GM12864 (cell line): ENCODE measurements at regions not wholly inside any gene's neighbourhood (a gene's known extent, or its start where the extent isn't known, plus 50 kb on each side); places are given as distances from the start of the nearest gene placed in this dataset.

Experiments used
- DNase-seq: peaks from one replicate; pipeline ENCODE4 v3.0.0-alpha.2; 2011; ENCODE audit warnings: low read depth
- H3K4me3 ChIP-seq: 2 replicates; pipeline ENCODE4 v1.5.1; 2011; ENCODE audit warnings: mild to moderate bottlenecking, low read depth, low read length, control low read depth
- TF ChIP-seq, protein P1 (sequence below): IDR thresholded peaks from 2 replicates; pipeline ENCODE4 v1.5.1; 2011; ENCODE audit warnings: low read depth, mild to moderate bottlenecking, moderate library complexity, low read length, control low read depth, inconsistent platforms; ENCODE audit errors: missing control alignments

- DNase-seq: no peak
- TF ChIP-seq, protein P1, sequence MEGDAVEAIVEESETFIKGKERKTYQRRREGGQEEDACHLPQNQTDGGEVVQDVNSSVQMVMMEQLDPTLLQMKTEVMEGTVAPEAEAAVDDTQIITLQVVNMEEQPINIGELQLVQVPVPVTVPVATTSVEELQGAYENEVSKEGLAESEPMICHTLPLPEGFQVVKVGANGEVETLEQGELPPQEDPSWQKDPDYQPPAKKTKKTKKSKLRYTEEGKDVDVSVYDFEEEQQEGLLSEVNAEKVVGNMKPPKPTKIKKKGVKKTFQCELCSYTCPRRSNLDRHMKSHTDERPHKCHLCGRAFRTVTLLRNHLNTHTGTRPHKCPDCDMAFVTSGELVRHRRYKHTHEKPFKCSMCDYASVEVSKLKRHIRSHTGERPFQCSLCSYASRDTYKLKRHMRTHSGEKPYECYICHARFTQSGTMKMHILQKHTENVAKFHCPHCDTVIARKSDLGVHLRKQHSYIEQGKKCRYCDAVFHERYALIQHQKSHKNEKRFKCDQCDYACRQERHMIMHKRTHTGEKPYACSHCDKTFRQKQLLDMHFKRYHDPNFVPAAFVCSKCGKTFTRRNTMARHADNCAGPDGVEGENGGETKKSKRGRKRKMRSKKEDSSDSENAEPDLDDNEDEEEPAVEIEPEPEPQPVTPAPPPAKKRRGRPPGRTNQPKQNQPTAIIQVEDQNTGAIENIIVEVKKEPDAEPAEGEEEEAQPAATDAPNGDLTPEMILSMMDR: no peak
- H3K4me3 ChIP-seq: no peak overlapping the region
These were observed 276.5 kb upstream of the FOXQ1 start for GRCh38 chr6:1035401-1035800.

DNA sequence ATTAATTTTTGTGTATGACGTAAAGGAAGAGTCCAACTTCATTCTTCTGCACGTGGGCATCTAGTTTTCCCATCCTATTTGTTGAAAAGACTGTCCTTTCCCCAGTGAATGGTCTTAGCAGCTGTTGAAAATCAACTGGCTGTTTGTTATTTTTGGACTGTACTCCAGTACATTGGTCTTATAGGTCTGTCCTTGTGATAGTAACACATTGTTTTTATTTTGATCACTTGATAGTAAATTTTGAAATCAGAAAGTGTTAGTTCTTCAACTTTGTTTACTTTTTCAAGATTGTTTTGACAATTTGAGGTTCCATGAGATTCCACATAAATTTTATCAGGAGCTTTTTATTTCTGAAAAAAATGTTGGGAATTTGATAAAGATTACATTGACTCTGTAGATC, 280.2 kb upstream of the FOXQ1 start:
- TF ChIP-seq, protein P1: no peak
- no peak overlapping the region for H3K4me3 ChIP-seq
- no peak for DNase-seq

GRCh38 chr6:1029141-1029540, 282.8 kb upstream of the FOXQ1 start:
- no peak for DNase-seq
- TF ChIP-seq, protein P1: no peak
- H3K4me3 ChIP-seq: no peak overlapping the region

DNA sequence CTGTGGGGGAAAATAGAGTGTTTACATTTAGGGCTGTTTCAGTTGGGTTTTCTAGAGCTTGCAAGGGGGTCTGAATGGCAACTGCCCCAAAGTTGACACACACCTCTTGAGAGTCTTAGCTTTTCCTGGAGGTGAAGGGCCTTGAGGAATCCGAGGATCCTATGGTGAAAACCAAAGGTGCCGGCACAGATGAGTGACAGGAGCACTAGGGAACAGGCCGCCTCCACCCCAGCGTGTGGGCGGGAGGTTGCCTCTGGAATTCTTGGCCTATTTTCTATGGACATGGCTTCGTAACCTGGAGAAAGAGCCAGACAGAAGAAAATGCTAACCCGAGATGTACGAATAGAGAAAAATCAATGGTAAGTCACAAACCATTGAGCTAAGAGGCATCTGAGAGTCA, 283.2 kb upstream of the FOXQ1 start:
- TF ChIP-seq, protein P1: no peak
- DNase-seq: no peak
- no peak overlapping the region for H3K4me3 ChIP-seq

- TF ChIP-seq, protein P1: no peak
- no peak overlapping the region for H3K4me3 ChIP-seq
- no peak for DNase-seq
These were observed 283.9 kb upstream of the FOXQ1 start for GRCh38 chr6:1027795-1028569.

DNA sequence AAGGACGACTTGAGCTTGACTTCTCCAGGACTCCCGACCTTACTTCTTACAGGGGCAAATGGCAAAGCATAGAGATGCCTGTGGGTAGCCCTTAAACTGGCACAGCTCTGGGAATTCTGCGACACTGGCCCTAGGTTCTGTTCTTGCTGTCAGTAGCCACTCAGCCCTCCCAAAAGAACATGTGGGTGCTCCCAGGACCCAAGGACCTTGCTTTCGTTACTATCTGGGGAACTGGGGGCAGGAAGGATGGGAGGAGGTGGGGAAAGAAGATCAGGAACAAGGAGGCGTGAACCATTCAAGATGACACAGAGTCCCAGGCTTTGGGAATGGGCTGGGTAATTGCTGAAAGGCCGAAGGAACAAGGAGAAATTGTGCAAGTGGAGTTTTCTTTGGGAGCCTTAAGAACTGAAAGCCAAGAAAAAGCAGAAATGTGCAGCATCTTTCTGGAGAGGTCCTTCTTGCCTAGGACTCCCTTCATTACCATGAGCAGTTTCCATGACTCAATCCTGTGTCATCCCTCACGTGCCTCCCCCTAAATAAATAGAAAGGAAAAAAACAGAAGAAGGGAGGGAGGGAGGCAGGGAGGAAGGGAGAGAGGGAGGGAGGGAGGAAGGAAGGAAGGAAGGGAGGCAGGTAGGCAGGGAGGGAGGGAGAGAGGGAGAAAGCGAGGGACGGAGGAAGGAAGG, 284.6 kb upstream of the FOXQ1 start:
- DNase-seq: no peak
- no peak overlapping the region for H3K4me3 ChIP-seq
- TF ChIP-seq, protein P1: no peak
